ENCODE measurements at regions not wholly inside any gene's neighbourhood (a gene's known extent, or its start where the extent isn't known, plus 50 kb on each side); places are given as distances from the start of the nearest gene placed in this dataset.

- no peak for TF ChIP-seq EZH2 (IDR thresholded peaks at IDR 0.05; ENCODE audit: borderline replicate concordance, low read length)
- no peak for TF ChIP-seq CTCF (conservative IDR thresholded peaks at IDR 0.05 in 1 of 2, IDR thresholded peaks at IDR 0.05 in 1 of 2; ENCODE audit: extremely low read depth in 1 of 2, insufficient read depth in 1 of 2, low read depth in 1 of 2, low read length in 2 of 2)
Observed at GRCh38 chr17:70881093-70881492, 711.8 kb downstream of the KCNJ2 start.

All from mammary epithelial cell (primary cell).